ENCODE measurements at regions not wholly inside any gene's neighbourhood (a gene's known extent, or its start where the extent isn't known, plus 50 kb on each side); places are given as distances from the start of the nearest gene placed in this dataset.
"Not testable (repeated sequence)": the region's sequence is repeated elsewhere in the genome, so short reads cannot be mapped to it uniquely, and the experiment has no call there.

GRCh38 chr4:34502086-34502485 lies 1742.2 kb downstream of the ARAP2 start:
- no peak for DNase-seq

GRCh38 chr4:34504731-34505130 lies 1739.6 kb downstream of the ARAP2 start:
- DNase-seq = not testable (repeated sequence)

GRCh38 chr4:34506511-34507092 lies 1737.7 kb downstream of the ARAP2 start:
- not testable (repeated sequence) for DNase-seq

DNA sequence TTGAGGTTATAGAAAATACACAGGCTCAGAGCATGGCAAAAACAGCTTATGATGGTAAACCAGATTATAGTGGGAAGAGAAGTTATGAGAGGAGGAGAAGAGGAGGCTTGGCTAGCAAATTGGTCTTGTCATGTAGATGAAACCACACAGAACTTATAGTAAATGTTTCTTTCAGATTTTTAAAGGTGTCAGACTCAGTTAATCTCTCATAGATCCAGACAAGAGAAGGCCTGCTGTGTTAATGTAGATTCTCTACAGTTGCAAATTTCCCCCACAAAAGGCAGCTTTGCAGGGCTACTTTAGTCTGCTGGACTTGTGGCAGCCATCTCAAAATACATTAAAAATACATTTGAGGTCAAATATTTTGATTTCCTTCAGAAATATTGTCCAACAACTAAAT lies 1731.7 kb downstream of the ARAP2 start:
- DNase-seq = no peak

GRCh38 chr4:34516524-34516923 lies 1727.8 kb downstream of the ARAP2 start:
- DNase-seq = no peak

GRCh38 chr4:34534916-34535315 lies 1709.4 kb downstream of the ARAP2 start:
- no peak for DNase-seq

DNA sequence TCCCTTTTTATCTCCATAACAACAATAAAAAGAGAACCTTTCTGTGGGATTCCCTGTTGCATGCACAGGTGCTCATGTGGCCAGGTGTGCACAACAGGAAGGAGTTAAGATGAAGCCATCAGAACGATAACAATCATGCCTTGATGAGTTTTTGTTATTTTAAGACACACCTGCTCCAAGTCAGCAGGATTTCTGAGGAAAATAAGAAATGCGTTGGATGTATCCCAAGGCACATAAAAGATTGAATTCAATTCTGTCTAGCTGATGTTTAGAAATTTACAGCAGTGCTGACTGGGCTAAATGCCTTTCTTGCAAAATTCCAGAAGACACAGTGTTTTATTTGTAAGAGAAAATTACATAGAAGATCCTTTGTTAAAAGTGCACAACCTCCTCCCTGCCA lies 1678.2 kb downstream of the ARAP2 start:
- no peak for DNase-seq

DNA sequence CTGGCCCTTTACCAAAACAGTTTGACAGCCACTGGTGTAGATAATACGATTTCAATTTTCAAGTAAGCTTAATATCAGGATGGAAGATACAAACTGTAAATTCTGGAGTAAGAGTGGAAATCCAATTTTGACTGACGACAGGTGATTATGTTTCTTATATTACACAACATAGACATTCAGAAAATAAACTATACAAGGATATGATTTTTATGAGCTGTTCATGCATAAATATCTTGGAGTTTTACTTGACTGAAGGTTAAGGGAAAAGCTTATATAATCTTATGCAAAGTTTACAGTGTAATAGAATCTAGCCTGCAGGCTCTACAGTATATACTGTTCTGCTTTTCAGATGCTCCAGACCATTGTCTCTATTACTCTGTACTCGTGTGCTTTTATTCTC lies 1672.3 kb downstream of the ARAP2 start:
- no peak for DNase-seq

DNA sequence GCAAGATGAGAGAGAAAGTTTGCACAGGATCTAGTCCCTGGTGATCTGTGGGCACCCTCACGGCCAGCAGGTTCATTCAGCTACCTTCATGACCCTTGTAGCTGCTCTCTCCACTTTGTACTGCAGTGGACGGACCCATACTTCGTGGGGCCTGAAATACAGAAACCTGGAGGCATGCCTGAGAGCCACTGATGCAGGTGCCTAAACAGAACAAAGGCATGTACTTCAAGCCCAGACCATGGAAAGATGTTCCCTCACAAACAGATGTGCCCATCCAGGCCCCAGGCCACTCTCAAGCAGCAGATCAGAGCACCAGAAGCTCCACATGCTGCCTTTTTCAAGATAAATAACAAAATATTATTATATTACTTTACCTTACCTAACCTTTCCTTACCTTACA lies 1629.0 kb downstream of the ARAP2 start:
- no peak for DNase-seq

DNA sequence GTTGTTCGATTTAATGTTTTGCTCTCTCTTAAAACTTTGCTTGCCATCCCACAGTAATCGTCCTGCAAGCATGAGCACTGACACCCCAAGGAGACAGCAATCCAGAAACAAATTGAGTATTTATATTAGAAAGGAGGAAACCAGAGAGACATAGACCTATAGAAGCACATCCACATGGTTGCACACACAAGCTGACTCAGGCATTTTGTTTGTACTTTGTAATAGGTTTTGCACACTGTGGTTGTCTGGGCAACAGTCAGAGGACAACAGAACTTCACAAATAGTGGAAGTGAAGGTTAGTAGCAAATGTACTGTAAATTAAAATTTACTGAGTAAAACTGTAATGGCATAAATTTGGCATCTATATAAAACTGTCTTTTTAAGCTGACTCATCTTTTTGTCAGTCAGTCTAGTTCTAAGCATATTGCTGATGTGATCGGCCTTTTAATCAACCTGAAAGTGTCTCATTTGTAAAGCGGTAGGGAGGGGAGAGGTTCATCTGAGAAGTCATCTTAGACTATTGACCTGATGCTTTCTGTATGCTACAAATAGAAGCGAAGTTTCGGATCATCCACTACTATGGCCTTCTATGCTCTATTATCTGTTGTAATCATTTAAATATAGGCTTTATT lies 1624.7 kb downstream of the ARAP2 start:
- DNase-seq = no peak

DNA sequence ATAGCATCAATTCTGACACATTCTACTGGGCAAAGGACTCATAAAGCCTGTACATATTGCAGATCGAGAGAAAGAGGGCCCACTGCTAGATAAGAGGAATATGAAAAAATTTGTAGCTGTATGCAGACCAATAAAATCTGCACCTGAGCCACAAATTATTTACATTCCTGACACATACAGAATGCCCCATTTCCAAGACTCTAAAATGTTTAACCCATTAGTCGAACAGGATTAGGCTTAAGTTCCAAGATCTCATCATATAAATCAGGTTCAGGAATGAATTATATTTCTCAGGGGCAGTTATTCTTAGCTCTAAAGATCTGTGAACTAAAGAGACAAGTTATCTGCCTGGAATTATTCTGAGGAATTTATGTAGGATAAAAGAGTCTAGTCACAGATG lies 1615.8 kb downstream of the ARAP2 start:
- no peak for DNase-seq

- no peak for DNase-seq
Measured at GRCh38 chr4:34629451-34629850, 1614.9 kb downstream of the ARAP2 start.

GRCh38 chr4:34633241-34633640 lies 1611.1 kb downstream of the ARAP2 start:
- no peak for DNase-seq

DNA sequence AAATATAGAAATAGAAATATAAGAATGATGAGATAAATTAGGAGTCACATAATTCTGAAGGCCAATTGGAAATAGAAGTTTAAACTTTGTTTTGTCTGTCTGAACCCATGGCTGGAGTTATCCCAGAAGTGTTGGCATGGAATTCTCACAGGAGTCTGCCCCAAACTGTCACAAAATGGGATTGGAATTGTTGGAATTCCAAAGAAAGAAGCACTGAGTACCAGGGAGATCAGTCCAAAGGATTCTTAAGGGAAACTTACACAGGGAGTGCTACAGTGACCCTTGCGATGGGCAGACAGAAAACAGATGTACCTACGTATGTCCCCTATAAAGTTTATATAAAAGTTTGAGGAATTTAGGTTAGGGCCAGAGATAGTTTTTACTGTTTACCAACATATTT lies 1607.7 kb downstream of the ARAP2 start:
- DNase-seq = no peak

DNA sequence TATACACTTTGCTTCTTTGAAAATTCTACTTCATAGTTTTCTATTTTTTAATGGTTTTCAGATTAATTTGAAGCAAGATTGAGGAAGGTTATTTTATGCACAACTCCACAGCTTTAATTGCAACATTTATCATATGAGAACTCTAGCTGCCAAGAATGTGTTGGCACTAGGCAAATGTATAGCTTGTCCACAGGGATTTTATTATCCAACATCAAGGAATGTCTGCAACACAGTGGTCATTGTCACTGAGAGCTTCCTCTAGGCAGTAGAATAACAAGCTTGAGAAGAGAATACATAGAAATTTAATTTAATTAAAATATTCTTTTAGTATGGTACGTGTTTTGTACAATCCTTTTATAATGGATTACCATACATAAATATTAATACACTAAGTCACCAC lies 1600.8 kb downstream of the ARAP2 start:
- no peak for DNase-seq

GRCh38 chr4:34644579-34645115 lies 1599.7 kb downstream of the ARAP2 start:
- DNase-seq = no peak

- DNase-seq = no peak
Measured at GRCh38 chr4:34649716-34650115, 1594.6 kb downstream of the ARAP2 start.

DNA sequence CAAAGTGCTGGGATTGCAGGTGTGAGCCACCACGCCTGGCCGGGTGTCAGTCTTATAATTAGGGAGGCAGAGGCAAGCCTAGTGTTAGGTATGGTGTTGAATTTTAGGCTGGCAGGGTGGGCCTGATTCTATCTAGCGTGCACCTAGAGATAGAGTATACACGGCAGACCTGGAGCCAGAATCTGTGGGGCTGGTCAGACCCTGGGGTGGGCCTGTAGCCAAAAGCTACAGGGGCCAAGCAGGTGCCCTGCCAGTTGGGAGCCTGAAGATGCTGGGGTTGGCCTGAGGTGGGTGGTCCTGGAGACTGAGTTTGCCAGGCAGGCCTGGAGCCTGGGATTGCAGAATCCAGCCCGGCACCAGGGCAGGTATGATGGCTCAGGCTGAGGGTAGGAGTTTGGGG lies 1580.3 kb downstream of the ARAP2 start:
- no peak for DNase-seq

GRCh38 chr4:34676400-34676799 lies 1567.9 kb downstream of the ARAP2 start:
- DNase-seq = no peak

- DNase-seq = no peak
Measured at GRCh38 chr4:34678431-34678830, 1565.9 kb downstream of the ARAP2 start.

DNA sequence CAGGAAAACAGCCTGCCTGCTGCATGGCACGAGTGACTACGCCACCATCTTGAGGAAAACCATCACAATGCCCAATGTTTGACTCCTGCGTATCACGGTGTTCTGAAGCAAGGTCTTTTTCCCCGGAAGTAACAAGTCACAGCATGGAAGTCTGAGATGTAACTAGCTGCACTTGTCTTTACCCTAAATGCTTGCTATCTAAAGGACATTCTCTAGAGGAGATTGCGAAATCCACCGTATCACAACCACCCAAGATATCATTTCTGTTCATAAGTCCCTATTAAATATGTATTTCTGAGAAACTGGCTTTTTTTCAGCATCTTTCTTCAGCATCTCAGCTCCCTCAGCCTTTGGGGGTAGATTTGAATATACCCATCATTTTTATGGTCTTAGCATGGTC lies 1565.1 kb downstream of the ARAP2 start:
- no peak for DNase-seq

GRCh38 chr4:34709564-34709963 lies 1534.8 kb downstream of the ARAP2 start:
- no peak for DNase-seq

GRCh38 chr4:34718576-34719245 lies 1525.6 kb downstream of the ARAP2 start:
- DNase-seq = no peak

GRCh38 chr4:34720571-34720970 lies 1523.7 kb downstream of the ARAP2 start:
- peak; percentile 9 to 34 (median 22) for DNase-seq

All from suppressor macrophage treated with lipopolysaccharide for 1 hour (primary cell).